ENCODE measurements at regions not wholly inside any gene's neighbourhood (a gene's known extent, or its start where the extent isn't known, plus 50 kb on each side); places are given as distances from the start of the nearest gene placed in this dataset.

DNA sequence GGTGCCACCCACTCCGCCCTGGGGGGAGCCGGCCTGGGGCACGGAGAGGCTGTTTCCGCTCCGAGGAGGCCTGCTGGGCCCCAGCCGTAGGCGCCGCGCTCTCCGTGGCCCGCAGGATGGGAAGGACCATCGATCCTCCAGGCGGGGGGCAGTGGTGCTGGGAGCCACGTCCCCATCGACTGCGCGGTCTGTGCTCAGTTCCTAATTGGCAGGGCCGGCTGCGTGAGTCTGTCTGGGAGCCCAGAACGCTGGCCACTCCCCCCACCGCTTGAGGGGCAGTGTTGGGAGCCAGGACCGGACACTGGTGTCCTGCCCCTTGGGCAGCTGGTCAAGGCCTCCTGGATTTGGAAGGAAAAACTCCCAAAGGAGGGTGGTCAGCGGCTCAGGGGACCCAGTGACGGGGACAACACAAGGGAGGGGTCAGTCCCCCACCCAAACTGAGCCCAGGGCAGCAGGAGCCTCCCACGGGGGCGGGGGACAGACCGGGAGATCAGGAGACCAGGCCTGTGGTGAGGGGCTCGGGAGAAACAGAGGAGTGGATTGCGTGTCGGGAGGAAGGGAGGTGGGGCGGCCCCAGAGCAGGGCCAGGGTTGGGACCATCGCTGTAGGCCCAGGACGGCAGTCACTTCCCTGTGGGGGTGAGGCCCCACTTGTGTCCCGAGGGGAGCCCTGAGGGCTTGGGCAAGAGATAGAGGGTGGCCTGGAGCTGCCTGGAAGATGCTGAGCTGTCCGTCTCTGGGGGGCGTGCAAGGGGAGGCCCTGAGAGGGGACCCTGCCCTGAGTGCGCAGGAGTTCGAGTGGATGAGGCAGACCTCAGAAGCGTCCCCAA, 89.0 kb downstream of the UNCX start:
- no peak overlapping the region for H3K4me2 ChIP-seq
- H4K20me1 ChIP-seq (ENCODE audit: insufficient read depth) = no peaks in the 10 kb centered on the region
- H3K27me3 ChIP-seq (ENCODE audit: insufficient read depth, low read depth) = peaks cover 80% of the 10 kb centered on the region
- TF ChIP-seq, protein P1, sequence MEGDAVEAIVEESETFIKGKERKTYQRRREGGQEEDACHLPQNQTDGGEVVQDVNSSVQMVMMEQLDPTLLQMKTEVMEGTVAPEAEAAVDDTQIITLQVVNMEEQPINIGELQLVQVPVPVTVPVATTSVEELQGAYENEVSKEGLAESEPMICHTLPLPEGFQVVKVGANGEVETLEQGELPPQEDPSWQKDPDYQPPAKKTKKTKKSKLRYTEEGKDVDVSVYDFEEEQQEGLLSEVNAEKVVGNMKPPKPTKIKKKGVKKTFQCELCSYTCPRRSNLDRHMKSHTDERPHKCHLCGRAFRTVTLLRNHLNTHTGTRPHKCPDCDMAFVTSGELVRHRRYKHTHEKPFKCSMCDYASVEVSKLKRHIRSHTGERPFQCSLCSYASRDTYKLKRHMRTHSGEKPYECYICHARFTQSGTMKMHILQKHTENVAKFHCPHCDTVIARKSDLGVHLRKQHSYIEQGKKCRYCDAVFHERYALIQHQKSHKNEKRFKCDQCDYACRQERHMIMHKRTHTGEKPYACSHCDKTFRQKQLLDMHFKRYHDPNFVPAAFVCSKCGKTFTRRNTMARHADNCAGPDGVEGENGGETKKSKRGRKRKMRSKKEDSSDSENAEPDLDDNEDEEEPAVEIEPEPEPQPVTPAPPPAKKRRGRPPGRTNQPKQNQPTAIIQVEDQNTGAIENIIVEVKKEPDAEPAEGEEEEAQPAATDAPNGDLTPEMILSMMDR (conservative IDR thresholded peaks at IDR 0.05) = no peak
- TF ChIP-seq EZH2 (IDR thresholded peaks at IDR 0.05; ENCODE audit: low read depth) = no peak
- POLR2A ChIA-PET (ENCODE audit: unreplicated experiment) = no interaction called here
- no peaks in the 10 kb centered on the region for H3K36me3 ChIP-seq (ENCODE audit: low read depth)
- intact Hi-C loops (cut with micrococcal nuclease; ENCODE audit: unreplicated experiment) = no loop called here
- BruUV-seq (replicated peaks) = no TSS peak
- H2AFZ ChIP-seq = no peak overlapping the region
- no peak for DNase-seq
- no peaks in the 10 kb centered on the region for H3K9me2 ChIP-seq (ENCODE audit: insufficient read depth)
- H3F3A ChIP-seq (ENCODE audit: insufficient read depth, low read depth) = no peaks in the 10 kb centered on the region; the same call in 1 of the 2 replicates
- CTCF ChIA-PET = no interaction called here
- no peaks in the 10 kb centered on the region for H3K9me3 ChIP-seq (ENCODE audit: insufficient read depth, low read depth)
- no peak overlapping the region for H3K4me3 ChIP-seq
- H3K79me2 ChIP-seq (ENCODE audit: low read depth) = no peaks in the 10 kb centered on the region
- H3K4me1 ChIP-seq (replicated peaks; ENCODE audit: insufficient read depth) = no peaks in the 10 kb centered on the region
- H3K27ac ChIP-seq = no peak overlapping the region

DNA sequence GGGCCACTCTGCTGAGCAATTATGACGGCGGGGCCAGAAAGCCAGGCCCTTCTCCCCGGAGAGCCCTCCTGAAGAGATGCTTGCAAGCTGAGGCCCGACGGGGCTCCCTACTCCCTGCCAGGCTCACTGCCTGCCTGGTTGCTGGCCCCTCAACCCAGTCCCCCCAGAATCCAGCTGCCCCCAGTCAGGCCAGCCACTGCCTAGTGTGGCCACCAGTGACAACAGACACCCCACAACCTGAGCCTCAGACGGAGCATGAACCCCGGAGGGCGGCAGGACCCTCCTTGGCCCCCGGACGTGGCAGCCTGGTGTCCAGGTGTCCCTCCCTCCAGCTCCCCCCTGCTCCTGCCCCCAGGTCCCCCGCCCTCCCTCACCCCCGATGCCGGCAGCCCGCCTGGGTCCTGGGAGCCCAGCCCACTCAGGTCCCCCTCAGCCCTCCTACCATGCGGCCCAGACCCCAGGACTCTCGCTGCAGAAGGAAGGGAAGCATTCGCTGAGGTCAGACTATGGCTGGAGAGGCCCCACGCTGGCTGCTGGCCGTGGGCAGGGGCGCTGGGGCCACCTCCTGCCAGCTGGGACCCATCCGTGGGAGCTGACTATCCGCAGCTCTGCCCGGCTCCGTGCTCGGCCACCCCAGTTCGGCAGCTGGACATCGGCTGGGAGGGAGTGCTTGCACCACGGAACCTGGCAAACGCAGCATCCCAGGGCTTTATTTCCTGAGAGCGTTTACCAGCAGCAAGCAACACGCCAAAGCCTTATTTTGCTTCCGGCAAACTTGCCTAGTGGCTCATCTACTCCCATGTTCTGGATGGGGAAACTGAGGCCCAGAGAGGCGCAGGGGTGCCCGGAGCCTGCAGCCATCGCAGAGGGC, 89.8 kb downstream of the UNCX start:
- Histone ChIP-seq H3K4me3 (no peak overlapping the region), H3F3A (ENCODE audit: insufficient read depth, low read depth) (no peaks in the 10 kb centered on the region), H3K27ac (no peak overlapping the region), H3K9me3 (ENCODE audit: insufficient read depth, low read depth) (no peaks in the 10 kb centered on the region), H3K79me2 (ENCODE audit: low read depth) (no peaks in the 10 kb centered on the region), H3K27me3 (ENCODE audit: insufficient read depth, low read depth) (peaks cover 78% of the 10 kb centered on the region), H3K36me3 (ENCODE audit: low read depth) (no peaks in the 10 kb centered on the region), H3K9me2 (ENCODE audit: insufficient read depth) (no peaks in the 10 kb centered on the region), H3K4me2 (no peak overlapping the region), H4K20me1 (ENCODE audit: insufficient read depth) (no peaks in the 10 kb centered on the region), H2AFZ (no peak overlapping the region), H3K4me1 (replicated peaks; ENCODE audit: insufficient read depth) (no peaks in the 10 kb centered on the region)
- BruUV-seq (replicated peaks) = no TSS peak
- no peak for DNase-seq
- TF ChIP-seq, protein P1 (conservative IDR thresholded peaks at IDR 0.05) = no peak
- TF ChIP-seq EZH2 (IDR thresholded peaks at IDR 0.05; ENCODE audit: low read depth) = no peak
- ChIA-PET CTCF (no interaction called here), POLR2A (ENCODE audit: unreplicated experiment) (no interaction called here)
- intact Hi-C loops (cut with micrococcal nuclease; ENCODE audit: unreplicated experiment) = no loop called here

DNA sequence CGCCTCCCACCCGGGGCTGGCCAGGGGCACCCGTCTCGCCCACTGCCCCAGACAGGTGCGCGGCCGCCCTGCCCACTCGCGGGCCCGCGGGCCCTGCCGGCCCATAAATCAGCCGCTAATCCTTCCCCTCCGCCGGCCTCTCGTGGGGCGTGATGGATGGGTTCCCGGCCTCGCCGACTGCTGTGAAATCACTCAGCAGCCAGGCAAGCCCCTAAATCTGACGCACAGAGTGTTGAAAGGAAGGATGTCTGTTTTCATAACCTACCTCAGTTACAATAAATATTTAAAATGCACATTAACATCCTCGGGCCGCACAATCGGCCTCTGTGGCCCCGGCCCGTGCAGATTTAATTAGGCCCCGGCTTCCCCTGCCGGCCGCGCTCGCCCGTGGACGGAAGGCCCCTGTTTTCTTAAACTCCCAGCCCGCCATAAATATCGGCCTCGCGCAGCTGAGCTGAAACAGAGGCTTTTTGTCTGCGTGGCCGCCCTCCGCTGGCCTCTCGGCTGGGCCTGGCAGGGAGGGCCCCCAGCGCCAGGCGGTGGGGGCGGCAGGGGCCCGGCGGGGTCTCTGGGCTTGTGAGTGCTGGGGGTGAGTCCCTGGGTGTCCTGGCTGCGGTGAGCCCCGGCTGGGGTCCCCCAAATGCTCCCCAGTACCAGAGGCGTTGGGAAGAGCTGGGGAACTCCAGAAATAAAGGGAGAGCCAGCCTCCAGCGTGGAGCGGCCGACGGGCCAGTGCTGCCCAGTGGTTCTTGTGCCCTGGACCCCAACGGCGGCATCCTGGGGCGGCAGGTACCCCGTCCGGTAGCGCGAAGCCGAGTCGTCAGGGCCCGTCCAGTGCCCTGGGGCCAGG, 90.7 kb downstream of the UNCX start:
- Histone ChIP-seq H3K4me2 (no peak overlapping the region), H3K9me3 (ENCODE audit: insufficient read depth, low read depth) (0 out of 2 replicates have a peak, but pooled peaks cover 4% of the 10 kb centered on the region), H3K27ac (no peak overlapping the region), H3K9me2 (ENCODE audit: insufficient read depth) (no peaks in the 10 kb centered on the region), H3K27me3 (ENCODE audit: insufficient read depth, low read depth) (peaks cover 78% of the 10 kb centered on the region), H3K4me1 (replicated peaks; ENCODE audit: insufficient read depth) (no peaks in the 10 kb centered on the region), H3K4me3 (no peak overlapping the region), H4K20me1 (ENCODE audit: insufficient read depth) (no peaks in the 10 kb centered on the region), H3F3A (ENCODE audit: insufficient read depth, low read depth) (0 out of 2 replicates have a peak, but pooled peaks cover 2% of the 10 kb centered on the region), H3K36me3 (ENCODE audit: low read depth) (no peaks in the 10 kb centered on the region), H2AFZ (no peak overlapping the region), H3K79me2 (ENCODE audit: low read depth) (no peaks in the 10 kb centered on the region)
- ChIA-PET CTCF (no interaction called here), POLR2A (ENCODE audit: unreplicated experiment) (no interaction called here)
- intact Hi-C loops (cut with micrococcal nuclease; ENCODE audit: unreplicated experiment) = no loop called here
- no TSS peak for BruUV-seq (replicated peaks)
- TF ChIP-seq, protein P1 (conservative IDR thresholded peaks at IDR 0.05) = no peak
- TF ChIP-seq EZH2 (IDR thresholded peaks at IDR 0.05; ENCODE audit: low read depth) = peak; percentile 78; the same call in 1 of the 2 replicates
- no peak for DNase-seq

Measured in PC-9 (cell line).